GM21360 (cell line): ENCODE measurements at regions not wholly inside any gene's neighbourhood (a gene's known extent, or its start where the extent isn't known, plus 50 kb on each side); places are given as distances from the start of the nearest gene placed in this dataset.
A peak's percentile ranks its signal among the peaks of the same experiment; 100 is the strongest.

ENCODE experiments used
- ATAC-seq: cut with Tn5 transposase; IDR thresholded peaks from one replicate; pipeline ENCODE4 v1.9.1; 2021; ENCODE audit warnings: mild to moderate bottlenecking, moderate library complexity; ENCODE audit not compliant: unreplicated experiment

DNA sequence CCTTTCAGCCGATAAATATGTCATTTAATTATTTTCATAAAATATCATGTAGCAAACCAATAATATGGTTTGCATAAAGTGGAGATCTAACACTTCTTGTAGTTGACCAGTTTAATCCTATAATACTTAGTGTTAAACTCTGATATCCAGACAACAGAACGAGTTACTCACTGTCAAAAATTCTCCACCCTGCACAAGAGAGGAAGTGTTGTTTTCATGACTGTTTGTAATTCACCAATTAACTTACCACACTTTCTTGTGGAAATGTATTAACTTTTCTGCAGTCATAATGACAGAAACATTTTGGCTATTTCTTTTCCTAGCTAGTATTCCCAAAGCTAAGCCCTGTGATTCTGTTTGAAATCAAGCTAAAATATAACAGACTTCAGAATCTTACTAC is 555.3 kb upstream of the FTMT start:
- ATAC-seq, result no peak

GRCh38 chr5:121299153-121299552 is 552.5 kb upstream of the FTMT start:
- ATAC-seq, result no peak

GRCh38 chr5:121304838-121305237 is 546.8 kb upstream of the FTMT start:
- no peak for ATAC-seq

GRCh38 chr5:121313886-121314285 is 537.8 kb upstream of the FTMT start:
- no peak for ATAC-seq

DNA sequence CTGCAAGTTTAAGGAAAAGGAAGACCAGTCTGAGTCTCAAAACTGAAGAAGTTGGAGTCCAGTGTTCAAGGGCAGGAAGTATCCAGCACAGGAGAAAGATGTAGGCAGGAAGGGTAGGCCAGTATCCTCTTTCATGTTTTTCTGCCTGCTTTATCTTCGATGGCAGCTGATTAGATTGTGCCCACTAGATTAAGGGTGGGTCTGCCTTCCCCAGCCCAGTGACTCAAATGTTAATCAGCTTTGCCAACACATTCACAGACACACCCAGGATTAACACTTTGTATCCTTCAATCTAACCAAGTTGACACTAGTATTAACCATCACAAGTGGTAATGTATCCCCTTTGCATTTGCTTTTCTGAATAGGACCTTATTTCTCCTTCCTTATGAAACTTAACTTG is 535.9 kb upstream of the FTMT start:
- ATAC-seq, result no peak

GRCh38 chr5:121319292-121319691 is 532.4 kb upstream of the FTMT start:
- no peak for ATAC-seq

DNA sequence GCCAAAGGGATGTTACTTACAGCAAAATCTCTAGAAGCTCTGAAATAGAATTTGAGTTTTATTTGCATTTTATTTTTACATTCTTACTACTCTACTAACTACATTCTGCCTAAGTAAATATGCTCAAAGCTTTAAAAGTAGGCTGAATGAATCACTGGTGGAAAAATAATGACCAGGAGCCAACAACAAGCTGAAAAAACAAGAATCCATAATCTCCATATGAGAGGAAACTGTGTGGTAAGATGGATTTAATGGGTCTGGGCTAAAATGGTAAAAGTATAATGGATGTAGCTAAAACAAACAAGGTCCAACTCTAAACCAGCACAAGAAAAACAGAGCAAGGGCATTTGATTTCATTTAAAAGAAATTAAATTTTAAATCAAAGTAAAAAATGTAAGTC is 525.8 kb upstream of the FTMT start:
- no peak for ATAC-seq

- no peak for ATAC-seq
Measured at GRCh38 chr5:121350181-121350930, 501.3 kb upstream of the FTMT start.

DNA sequence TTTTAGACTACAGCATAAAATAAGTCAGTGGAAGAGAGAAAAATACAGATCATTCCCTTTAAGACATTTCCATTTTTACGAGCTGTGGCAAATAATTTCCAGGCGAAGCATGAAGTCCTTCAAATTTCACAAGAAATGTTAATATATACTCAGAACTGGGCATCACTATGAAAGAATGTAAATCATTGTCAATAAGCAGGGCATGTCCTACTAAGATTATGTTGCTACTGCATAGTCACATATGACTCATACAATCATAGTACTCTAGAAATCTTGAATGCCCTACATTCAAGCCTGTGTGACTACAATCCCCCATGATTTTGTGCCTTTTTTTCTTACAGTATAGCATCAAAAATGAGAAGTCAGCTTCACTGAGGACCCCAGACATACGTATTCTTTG is 485.2 kb upstream of the FTMT start:
- ATAC-seq, result no peak

DNA sequence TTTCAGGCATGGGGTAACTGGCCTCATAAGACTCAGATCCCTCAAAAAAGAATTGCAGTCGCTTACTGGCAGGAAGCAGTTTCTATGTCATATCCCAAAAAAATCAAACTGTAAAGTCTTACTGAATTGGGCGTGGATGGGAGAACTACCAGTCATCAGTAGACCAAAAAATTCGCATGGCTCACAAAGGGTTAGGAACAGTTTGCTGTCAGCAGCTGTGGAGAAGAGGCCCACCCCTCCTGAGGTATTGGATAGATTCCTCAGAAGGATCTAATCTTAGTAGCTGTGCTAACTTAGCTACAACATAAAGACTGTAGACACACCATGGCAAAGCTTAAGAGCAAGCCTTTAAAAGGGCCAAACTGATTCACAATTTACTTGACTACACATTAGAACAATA is 478.3 kb upstream of the FTMT start:
- ATAC-seq, result no peak

- ATAC-seq, result no peak
Measured at GRCh38 chr5:121377461-121377860, 474.2 kb upstream of the FTMT start.

GRCh38 chr5:121378046-121378445 is 473.6 kb upstream of the FTMT start:
- ATAC-seq, result no peak

DNA sequence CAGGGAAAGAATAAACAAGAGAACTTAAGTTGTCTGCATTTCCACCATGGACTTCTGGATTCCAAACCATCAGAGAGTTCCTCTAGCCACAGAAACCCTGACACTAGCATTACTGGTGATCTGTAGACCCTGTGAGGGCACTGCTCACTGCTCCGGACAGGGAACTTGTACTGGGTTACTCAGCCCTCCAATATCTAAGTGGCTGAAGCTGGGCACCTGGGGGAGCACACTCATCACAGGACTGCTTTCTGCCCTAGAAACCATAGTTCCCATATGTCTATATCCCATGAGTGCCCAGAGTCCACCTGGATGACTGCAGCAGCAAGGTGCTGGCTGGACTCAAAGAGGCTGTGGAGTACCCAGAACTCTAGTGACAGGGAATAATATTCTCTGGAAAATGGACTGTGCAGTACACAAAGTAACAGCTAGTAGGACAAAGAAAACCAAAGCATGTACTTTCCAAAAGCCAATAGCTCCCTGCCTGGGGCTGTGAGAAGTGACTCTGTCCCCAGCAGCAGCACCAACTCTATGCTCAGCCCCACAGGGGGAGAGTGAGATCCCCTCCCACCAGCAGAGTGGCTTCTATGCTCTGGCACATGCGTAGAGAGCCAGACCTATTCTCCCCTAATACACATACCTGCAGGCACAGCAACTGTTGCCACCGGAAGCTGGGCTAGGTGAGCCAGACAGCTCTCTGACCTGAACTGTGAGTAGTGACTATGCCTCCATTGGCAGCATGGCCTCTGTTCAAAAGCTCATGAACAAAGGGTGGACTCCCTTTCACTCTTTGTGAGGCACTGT is 472.9 kb upstream of the FTMT start:
- no peak for ATAC-seq

DNA sequence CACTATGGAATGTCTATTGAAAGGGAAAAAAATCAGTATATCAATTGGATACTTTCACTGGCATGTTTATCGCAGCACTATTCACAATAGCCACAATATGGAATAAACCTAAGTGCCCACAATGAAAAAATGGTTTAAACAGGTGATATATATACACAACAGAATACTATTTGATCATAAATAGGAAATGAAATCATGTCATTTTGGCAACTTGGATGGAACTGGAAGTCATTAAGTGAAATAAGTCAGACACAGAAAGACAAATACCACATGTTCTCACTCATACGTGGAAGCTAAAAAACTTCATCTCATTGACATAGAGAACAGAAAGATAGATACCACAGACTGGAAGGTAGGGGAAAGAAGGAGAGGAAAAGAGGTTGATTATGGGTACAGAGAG is 471.6 kb upstream of the FTMT start:
- no peak for ATAC-seq

DNA sequence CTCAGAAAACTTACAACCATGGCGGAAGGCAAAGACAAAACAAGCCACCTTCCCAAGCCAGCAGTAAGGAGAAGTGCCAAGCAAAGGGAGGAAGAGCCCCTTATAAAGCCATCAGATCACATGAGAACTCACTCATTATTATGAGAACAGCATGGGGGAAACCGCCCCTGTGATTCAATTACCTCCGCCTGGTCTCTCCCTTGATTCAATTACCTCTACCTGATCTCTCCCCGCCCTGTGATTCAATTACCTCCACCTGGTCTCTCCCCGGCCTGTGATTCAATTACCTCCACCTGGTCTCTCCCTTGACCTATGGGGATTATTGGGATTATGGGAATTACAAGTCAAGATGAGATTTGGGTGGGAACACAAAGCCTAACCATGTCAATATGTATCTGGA is 467.3 kb upstream of the FTMT start:
- no peak for ATAC-seq

DNA sequence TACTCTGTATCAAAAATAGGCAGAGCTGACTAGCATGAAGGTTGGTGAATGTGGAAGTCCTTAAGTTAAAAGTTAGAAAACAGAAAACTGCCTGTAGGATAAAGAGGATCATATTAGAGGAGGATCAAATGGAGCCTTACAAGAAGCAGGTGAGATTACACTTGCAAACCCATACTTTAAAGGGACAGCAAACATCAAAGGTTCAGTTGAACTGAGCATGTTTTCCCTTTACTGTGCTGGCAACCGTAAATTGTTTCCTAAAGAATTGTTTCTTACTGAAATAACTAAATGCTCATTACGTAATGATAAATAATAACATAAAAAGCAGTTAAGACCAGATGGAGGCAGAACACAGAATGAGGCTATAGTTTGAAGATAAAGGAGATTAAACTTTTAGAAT is 465.3 kb upstream of the FTMT start:
- ATAC-seq, result no peak

DNA sequence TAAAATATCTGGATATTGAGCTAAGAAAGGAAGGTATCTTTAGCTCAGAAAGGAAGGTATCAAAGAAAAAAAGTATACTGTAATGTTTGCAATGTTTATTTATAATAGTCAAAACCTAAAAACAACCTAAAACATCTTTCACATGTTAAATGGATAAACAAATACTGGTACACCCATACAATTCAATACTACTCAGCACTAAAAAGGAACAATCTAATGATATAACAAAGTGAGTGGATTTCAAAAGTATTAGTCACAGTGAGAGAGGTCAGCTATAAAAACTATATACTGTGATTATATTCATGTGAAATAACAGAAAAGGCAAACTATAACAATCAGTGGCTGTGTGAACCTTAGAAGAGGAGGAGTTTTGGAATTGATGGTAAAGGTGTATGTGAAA is 455.0 kb upstream of the FTMT start:
- no peak for ATAC-seq

- ATAC-seq, result peak; percentile 92
Measured at GRCh38 chr5:121399879-121400278, 451.8 kb upstream of the FTMT start.

DNA sequence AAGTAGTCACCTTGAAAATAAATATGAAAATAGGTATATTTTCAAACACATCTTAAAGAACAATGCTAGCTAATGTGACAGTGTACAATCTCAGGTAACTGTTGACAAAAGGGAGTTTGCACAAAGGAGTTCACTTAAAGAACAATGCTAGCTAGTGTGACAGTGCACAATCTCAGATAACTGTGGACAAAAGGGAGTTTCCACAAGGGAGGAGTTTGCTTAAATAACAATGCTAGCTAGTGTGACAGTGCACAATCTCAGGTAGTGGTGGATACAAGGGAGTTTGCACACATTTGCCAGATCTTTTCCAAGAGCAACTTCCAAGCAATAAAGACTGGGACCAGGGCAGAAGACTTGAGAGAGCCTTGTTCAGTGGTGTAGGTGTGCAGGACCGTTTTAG is 442.9 kb upstream of the FTMT start:
- no peak for ATAC-seq

- ATAC-seq, result no peak
Measured at GRCh38 chr5:121415270-121415669, 436.4 kb upstream of the FTMT start.

GRCh38 chr5:121421646-121422045 is 430.0 kb upstream of the FTMT start:
- no peak for ATAC-seq

GRCh38 chr5:121424976-121425375 is 426.7 kb upstream of the FTMT start:
- no peak for ATAC-seq
